HCEC 1CT (cell line): ENCODE measurements at regions not wholly inside any gene's neighbourhood (a gene's known extent, or its start where the extent isn't known, plus 50 kb on each side); places are given as distances from the start of the nearest gene placed in this dataset.

Source experiments
- DNase-seq: peaks from one replicate; pipeline ENCODE4 v3.0.0-alpha.2; 2017

DNA sequence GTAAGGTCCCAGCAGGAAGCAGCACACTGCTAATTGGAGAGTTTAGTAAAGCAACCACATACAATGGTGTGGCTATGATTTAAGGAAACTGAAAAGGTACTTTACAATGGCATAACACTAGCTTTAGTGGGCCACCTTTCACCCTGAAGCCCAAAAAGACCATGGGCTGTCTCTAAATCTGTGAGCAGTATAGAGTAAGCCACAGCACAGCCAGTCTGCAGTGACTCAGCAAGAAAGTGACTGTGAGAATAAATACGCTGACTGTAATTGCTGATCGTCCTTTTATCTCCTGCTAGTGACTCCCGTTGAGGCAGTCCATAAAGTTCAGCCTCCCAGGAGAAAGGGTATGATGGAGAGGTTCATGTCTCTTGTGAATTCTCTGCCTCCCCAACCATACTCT lies 679.8 kb upstream of the KIF2B start:
- DNase-seq, result no peak

GRCh38 chr17:53141731-53142130 lies 681.0 kb upstream of the KIF2B start:
- DNase-seq, result no peak

DNA sequence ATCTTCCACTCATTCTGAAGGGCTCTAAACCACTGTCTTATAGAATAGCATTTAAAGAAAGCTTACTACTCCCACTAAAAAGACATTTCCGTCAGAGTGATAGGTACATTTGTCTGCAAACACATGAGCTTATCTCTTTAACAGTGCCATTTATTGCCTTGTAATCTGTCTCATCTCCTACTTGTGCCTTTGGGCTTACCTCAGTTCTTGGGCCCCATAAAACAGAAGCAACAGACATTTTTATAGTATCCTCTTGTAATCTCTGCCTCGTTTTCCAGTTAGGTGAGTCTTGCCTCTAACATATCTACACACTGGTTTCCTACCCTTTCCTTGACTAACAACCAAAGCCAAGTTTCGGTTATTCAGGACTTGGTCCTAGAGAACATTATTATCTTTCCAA lies 681.4 kb upstream of the KIF2B start:
- no peak for DNase-seq

DNA sequence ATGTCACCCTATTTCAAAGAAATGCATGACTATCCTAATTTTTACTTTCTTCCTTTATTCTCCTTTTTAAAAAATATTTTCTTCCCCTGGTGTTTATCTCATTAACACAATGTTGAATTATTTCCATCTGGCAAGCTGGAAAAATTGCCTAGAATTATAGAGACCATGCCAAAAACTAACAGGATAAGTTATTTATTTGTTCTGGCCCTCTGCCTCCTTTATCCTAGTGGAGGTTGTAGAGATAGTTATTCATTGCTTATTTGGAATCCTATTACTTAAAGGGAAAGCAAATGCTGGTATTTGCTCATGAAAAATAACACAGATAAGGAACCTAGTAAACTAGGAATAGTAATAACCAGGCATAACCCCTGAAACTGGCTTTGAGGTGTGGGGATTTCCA lies 684.9 kb upstream of the KIF2B start:
- DNase-seq, result no peak

DNA sequence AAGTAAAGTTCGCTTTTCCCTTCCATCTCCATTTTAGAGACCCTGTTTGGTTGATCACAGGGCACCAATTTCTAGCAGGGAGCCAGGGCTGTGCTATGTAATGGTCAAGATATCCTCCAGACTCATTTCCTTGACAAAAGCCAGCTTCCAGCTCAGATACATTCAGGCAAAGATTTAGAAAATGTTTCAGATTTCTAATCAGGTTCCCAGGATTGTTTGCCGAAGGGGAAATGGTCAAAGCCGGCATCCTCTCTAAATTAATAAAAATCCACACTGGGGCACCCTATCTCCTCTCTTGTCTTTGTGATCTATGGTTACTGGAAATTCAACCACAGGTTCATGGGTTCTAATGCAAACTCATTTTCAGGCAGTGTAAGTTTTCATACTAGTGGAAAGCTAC lies 686.8 kb upstream of the KIF2B start:
- no peak for DNase-seq

DNA sequence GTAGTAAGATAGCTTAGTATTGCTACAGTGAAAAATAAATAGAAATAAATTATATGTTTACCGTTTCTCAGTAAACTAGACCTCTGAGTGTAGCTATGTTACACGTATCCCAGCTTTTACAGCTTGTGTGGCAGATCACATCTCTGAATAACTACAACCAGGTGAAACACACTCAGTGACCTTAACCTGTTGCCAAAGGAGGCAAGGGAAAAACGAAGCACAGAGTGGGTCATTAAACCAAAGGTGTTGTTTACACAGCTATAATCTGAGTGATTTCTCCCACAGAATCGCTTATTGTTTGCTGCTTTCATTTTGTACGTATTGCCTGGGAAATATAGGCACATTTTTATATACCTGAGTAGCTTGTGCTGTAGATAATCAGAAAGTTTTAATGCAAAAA lies 688.2 kb upstream of the KIF2B start:
- no peak for DNase-seq

DNA sequence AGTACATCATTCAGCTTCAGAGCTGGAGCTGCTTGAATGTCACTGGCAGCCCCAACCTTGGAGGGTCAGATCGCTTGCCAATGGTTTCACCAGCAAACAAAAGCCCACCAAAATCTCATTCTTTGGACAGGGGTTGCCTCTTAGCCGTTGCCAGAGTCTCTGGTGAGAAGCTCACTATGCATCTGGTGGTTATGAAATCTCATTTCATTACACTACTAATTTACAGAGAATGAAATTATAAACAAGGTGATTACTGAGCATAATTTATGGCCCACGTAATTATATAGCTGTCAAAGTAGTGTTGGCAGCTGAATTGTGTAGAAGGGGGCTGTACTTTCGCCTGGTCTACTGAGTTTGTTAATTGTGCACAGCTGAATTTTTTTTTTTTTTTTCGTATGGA lies 688.9 kb upstream of the KIF2B start:
- no peak for DNase-seq

GRCh38 chr17:53129863-53130262 lies 692.9 kb upstream of the KIF2B start:
- no peak for DNase-seq

DNA sequence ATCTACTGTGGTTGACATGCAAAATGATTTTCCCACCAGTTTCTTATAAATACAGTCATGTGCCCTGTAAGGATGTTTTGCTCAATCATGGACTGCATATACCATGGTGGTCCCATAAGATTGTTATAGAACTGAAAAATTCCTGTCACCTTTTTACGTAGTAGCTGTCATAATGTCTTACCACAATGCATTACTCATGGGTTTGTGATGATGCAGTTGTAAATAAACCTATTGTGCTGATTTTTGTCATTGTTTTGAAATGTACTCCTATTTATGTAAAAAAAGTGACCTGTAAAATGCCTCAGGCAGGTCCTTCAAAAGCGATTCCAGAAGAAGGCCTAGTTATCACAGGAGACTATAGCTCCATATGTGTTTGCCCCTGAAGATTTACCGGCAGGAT lies 695.4 kb upstream of the KIF2B start:
- no peak for DNase-seq

DNA sequence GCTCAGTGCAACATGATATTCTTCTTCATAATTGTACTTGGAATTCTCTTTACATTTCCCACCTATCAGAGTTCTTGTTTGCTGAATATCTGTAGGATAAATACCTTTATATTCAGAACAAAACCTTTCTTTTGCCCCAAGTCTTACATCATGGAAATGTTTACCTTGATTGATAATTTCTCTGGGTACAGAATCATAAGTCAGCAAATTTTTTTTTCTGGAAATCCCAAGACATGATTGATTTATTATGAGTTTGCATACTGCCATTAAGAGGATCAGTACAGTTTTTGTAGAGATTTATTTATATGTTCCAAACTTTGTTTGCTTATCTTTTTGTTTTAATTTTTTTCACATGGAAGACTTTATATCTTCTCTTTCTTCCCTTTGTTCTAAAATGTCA lies 699.8 kb upstream of the KIF2B start:
- no peak for DNase-seq

GRCh38 chr17:53119773-53120172 lies 703.0 kb upstream of the KIF2B start:
- DNase-seq, result no peak

GRCh38 chr17:53118948-53119347 lies 703.8 kb upstream of the KIF2B start:
- no peak for DNase-seq

DNA sequence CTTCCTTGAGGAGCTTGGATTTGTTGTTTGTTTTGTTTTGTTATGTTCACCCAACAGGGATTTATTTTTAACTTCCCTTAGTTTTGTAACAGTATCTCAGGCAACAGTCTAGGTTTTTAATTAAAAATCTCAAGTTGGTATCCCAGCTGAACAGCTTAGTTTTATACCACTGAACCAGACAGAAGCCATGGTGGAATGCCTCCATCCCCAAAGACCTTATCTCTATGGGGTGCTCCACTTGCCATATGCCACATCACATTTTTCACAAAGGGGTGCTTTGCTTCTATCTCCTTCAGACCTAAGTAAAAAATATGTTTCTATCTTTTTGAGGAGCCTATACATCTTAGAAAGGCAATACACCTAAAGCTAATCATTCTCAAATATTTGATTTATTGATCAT lies 715.8 kb upstream of the KIF2B start:
- DNase-seq, result no peak

- DNase-seq, result no peak
Measured at GRCh38 chr17:53101706-53102105, 721.0 kb upstream of the KIF2B start.

GRCh38 chr17:53100126-53100525 lies 722.6 kb upstream of the KIF2B start:
- DNase-seq, result no peak

- DNase-seq, result no peak
Measured at GRCh38 chr17:53093391-53093790, 729.3 kb upstream of the KIF2B start.

DNA sequence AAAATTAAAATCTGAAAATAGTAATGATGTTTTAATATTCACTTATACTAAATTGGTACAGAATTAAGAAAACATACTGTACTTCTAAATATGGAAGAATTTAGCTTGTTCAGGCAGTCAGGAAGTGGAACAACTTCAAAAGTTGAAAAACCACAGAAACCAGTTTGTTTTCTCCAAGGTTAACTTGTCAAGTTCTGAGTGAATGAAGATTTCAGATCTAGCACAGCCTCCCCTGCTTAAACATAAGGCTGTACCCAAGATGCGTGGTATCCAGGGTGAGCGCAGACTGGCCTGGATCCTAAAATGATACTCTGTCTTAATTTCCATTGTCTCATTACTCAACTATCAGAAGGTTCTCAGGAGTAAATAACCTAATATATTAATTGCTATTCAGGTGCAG lies 730.7 kb upstream of the KIF2B start:
- DNase-seq, result no peak

DNA sequence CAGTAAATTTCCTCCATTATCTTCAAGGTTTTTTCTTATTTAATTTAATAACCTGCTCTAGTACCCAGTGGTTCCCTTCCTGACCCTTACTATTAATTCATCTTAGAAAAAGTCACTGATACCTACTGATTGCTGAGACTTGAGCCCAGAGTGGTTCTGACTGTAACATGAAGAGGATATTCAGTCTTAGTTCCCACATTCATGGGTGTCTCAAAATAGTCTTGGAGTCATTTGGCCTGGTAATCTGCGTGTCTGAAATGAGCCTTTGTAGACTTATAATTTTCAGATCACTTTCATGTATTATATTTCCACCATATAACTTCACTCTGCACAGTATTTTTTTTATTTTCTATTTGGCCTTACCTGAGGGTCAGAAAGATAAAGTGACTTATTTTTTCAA lies 732.0 kb upstream of the KIF2B start:
- DNase-seq, result no peak

DNA sequence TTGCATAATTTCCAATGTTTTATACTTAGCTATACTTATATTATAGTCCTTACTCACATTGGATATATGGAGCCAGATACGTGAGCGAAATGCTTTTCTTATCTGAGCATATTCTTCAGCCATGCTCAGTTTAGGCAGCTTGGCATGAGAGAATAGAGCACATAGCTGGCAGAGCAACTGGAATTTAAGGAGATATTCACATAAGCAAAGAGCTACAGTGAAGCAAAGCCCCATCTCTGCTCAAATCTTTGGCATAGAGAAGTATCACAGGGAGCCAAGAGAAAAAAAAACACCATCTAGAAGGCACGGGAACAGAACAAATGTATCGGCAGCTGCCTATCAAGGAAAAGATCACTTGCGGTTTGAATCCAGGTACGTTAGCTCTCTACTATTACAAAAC lies 734.2 kb upstream of the KIF2B start:
- no peak for DNase-seq

- no peak for DNase-seq
Measured at GRCh38 chr17:53061446-53061845, 761.3 kb upstream of the KIF2B start.

DNA sequence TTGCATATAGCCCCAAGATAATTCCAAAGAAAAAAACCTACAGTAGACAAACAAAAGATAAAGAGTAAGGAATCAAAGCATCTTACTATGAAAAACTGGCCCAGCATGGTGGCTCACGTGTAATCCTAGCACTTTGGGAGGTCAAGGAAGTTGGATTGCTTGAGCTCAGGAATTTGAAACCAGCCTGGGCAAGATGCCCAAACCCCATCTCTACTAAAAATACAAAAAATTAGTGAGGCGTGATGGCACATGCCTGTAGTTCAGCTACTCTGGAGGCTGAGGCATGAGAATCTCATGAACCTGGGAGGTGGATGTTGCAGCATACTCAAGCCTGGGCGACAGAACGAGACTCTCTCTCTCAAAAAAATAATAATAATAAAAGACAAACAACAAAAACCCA lies 764.7 kb upstream of the KIF2B start:
- no peak for DNase-seq

DNA sequence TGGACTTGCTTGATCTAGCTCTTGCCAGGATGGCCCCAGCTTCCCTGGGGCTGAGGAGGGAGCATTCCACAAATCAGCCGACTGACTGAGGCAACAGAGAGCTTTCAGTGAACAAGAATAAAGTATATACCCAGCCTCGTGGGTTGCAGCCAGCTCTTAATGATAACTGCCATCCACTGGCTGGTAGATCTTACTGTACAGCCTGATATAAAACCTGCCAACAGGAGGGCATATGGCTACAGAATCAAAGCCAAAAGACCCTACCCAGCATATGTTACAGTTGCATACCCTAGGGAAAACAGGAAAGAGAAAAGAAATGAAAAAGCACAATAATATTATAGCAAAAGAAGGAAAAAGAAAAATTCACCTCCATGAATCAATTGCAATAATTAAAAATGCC lies 775.9 kb upstream of the KIF2B start:
- no peak for DNase-seq

GRCh38 chr17:53039981-53040380 lies 782.7 kb upstream of the KIF2B start:
- no peak for DNase-seq

DNA sequence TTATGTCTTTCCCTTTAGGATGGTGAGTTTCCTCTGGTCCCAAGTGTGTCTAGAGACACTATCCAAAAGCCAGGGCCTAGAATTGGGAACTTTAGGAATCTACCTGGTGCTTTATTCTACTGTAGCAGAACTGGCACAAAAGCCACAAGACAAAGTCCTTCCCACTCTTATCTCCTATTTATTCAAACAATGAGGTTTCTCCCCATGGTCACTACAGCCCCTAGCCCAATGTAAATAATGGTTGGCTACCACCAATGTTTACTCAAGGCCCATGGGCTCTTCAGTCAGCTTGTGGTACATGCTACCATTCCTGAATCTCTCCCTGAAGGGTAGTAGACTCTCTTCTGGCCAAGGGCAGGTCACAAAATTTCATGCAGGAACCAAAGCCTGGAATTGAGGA lies 789.4 kb upstream of the KIF2B start:
- DNase-seq, result no peak

DNA sequence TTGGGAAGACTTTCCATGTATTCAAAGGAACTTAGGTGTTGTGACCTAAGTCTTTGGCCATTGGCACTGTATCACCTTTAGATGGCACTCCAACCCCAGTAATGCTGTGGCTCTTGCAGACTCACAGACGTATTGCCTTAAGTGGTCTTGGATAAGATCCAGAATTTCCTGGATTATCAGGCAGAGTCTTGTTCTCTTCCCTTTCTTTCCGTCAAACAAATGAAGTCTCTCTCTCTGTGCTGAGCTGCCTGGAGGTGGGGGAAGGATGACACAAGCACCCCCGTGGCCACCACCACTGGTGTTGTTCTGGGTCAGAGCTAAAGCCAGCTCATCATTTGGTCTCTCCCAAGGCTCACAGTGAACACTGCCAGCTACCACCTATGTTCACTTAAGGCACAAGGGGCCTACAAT lies 789.9 kb upstream of the KIF2B start:
- no peak for DNase-seq

- no peak for DNase-seq
Measured at GRCh38 chr17:53017227-53017626, 805.5 kb upstream of the KIF2B start.
